CD14-positive monocyte (primary cell): ENCODE measurements at regions not wholly inside any gene's neighbourhood (a gene's known extent, or its start where the extent isn't known, plus 50 kb on each side); places are given as distances from the start of the nearest gene placed in this dataset.

Source experiments
- DNase-seq, 3 donors: peaks; one replicate each; pipeline ENCODE4 v3.0.0-alpha.2; 2011 to 2022
- H2AFZ ChIP-seq: 2 replicates; pipeline ENCODE4 v1.6.0; 2012; ENCODE audit warnings: mild to moderate bottlenecking, low read depth, low read length, inconsistent platforms; ENCODE audit not compliant: insufficient read depth, poor library complexity, severe bottlenecking
- H3K27ac ChIP-seq, 2 donors: 1 replicate in 1 of 2; 2 replicates in 1 of 2; pipeline ENCODE4 v1.5.1; 2012 to 2013; ENCODE audit warnings: low read length in 2 of 2, control low read depth in 1 of 2, inconsistent platforms in 1 of 2, low read depth in 1 of 2, mild to moderate bottlenecking in 1 of 2
- H3K27me3 ChIP-seq, 2 donors: one replicate each; pipeline versions ENCODE4 v1.6.0 to v1.6.1; 2011 to 2013; ENCODE audit warnings: low read length in 2 of 2; ENCODE audit not compliant: control insufficient read depth in 2 of 2, insufficient read depth in 2 of 2
- H3K36me3 ChIP-seq, 2 donors: replicated peaks in 1 of 2; 1 replicate in 1 of 2; 2 replicates in 1 of 2; pipeline versions ENCODE4 v1.5.1 to v1.6.1; 2012 to 2013; ENCODE audit warnings: low read length in 2 of 2, control low read depth in 1 of 2, inconsistent platforms in 1 of 2, mild to moderate bottlenecking in 1 of 2; ENCODE audit not compliant: insufficient read depth in 2 of 2, control insufficient read depth in 1 of 2
- H3K4me1 ChIP-seq, 2 donors: 1 replicate in 1 of 2; 2 replicates in 1 of 2; pipeline versions ENCODE4 v1.5.1 to v1.6.1; 2012 to 2013; ENCODE audit warnings: low read length in 2 of 2, control low read depth in 1 of 2, inconsistent platforms in 1 of 2, mild to moderate bottlenecking in 1 of 2, moderate library complexity in 1 of 2; ENCODE audit not compliant: insufficient read depth in 2 of 2, control insufficient read depth in 1 of 2
- H3K4me2 ChIP-seq: replicated peaks from 2 replicates; pipeline ENCODE3; 2012; ENCODE audit warnings: low read length, moderate library complexity, mild to moderate bottlenecking; ENCODE audit not compliant: poor library complexity, severe bottlenecking; ENCODE audit errors: extremely low read depth
- H3K4me3 ChIP-seq, 3 experiments: fragments of 200-600 bp in 1 of 3; sonication (generic) in 1 of 3; replicated peaks in 1 of 3; 1 replicate in 2 of 3; 2 replicates in 1 of 3; pipeline ENCODE4 v1.5.1; 2011 to 2013; ENCODE audit warnings: low read length in 3 of 3, mild to moderate bottlenecking in 3 of 3, control low read depth in 2 of 3, low read depth in 2 of 3, inconsistent platforms in 1 of 3, moderate library complexity in 1 of 3
- H3K79me2 ChIP-seq: 2 replicates; pipeline ENCODE4 v1.6.0; 2012; ENCODE audit warnings: mild to moderate bottlenecking, control low read depth, inconsistent platforms, low read length, moderate library complexity; ENCODE audit not compliant: insufficient read depth
- H3K9ac ChIP-seq: 2 replicates; pipeline ENCODE4 v1.6.0; 2017; ENCODE audit warnings: low read length, mild to moderate bottlenecking; ENCODE audit not compliant: insufficient read depth, poor library complexity, severe bottlenecking
- H3K9me3 ChIP-seq, 2 donors: replicated peaks in 1 of 2; 1 replicate in 1 of 2; 2 replicates in 1 of 2; pipeline versions ENCODE4 v1.5.1 to v1.6.1; 2012 to 2013; ENCODE audit warnings: low read length in 2 of 2, control low read depth in 1 of 2; ENCODE audit not compliant: control insufficient read depth in 1 of 2, insufficient read depth in 1 of 2
- H4K20me1 ChIP-seq: 2 replicates; pipeline ENCODE4 v1.6.0; 2012; ENCODE audit warnings: mild to moderate bottlenecking, low read length, control low read depth, moderate library complexity; ENCODE audit not compliant: insufficient read depth
- H3K27ac Mint-ChIP-seq, 7 donors: one replicate each; pipeline ENCODE4 v1.8.0; 2020; ENCODE audit warnings: mild to moderate bottlenecking in 7 of 7, mixed read lengths in 7 of 7, moderate library complexity in 6 of 7, inconsistent platforms in 2 of 7
- H3K27me3 Mint-ChIP-seq, 3 donors: one replicate each; pipeline ENCODE4 v1.8.0; 2021 to 2022; ENCODE audit warnings: low read depth in 3 of 3, mild to moderate bottlenecking in 3 of 3, mixed read lengths in 3 of 3, moderate library complexity in 3 of 3, inconsistent platforms in 1 of 3
- H3K36me3 Mint-ChIP-seq, 2 donors: one replicate each; pipeline ENCODE4 v1.8.0; 2020; ENCODE audit warnings: mixed read lengths in 2 of 2, inconsistent platforms in 1 of 2, mild to moderate bottlenecking in 1 of 2
- H3K4me1 Mint-ChIP-seq: one replicate; pipeline ENCODE4 v1.8.0; 2020; ENCODE audit warnings: mild to moderate bottlenecking, mixed read lengths
- H3K4me3 Mint-ChIP-seq, 2 donors: one replicate each; pipeline ENCODE4 v1.8.0; 2020; ENCODE audit warnings: mild to moderate bottlenecking in 2 of 2, mixed read lengths in 2 of 2, moderate library complexity in 1 of 2
- H3K9me3 Mint-ChIP-seq, 7 donors: one replicate each; pipeline ENCODE4 v1.8.0; 2020 to 2022; ENCODE audit warnings: mixed read lengths in 7 of 7, mild to moderate bottlenecking in 6 of 7, moderate library complexity in 6 of 7, inconsistent platforms in 2 of 7
- CTCF ChIP-seq: fragments of 200-600 bp; IDR thresholded peaks from one replicate; pipeline ENCODE4 v1.8.0; 2022; ENCODE audit warnings: antibody characterized with exemption, mild to moderate bottlenecking
- WGBS: methylation state at CpG from one replicate; pipeline ENCODE4 v1.1.5; 2013; ENCODE audit warnings: missing lambda C conversion rate; ENCODE audit not compliant: insufficient coverage; 5-methylcytosine and 5-hydroxymethylcytosine counted together
- intact Hi-C, 2 donors: fragments of 100-400 bp; cut with micrococcal nuclease; formaldehyde crosslinking; loops; one replicate each; pipeline versions ENCODE4 v1.15.0 to v1.15.1; 2023

GRCh38 chr5:82404382-82404945 is 126.3 kb upstream of the RPS23 start:
- H3K27ac Mint-ChIP-seq: no peak overlapping the region
- Histone ChIP-seq H4K20me1 (no peaks in the 10 kb centered on the region), H3K9ac (no peak overlapping the region), H3K9me3 (peaks cover 0 to 11% of the 10 kb centered on the region in 2 donors), H3K27me3 (no peaks in the 10 kb centered on the region), H3K4me2 (no peak overlapping the region), H3K4me3 (no peak overlapping the region), H3K79me2 (no peaks in the 10 kb centered on the region), H3K4me1 (no peaks in the 10 kb centered on the region), H3K27ac (no peak overlapping the region), H2AFZ (no peak overlapping the region), H3K36me3 (no peaks in the 10 kb centered on the region)
- H3K4me1 Mint-ChIP-seq: peaks cover 3% of the 10 kb centered on the region
- 100% methylated on average over 1 of the region's 3 CpGs for WGBS
- DNase-seq: no peak
- intact Hi-C loops: no loop called here
- H3K9me3 Mint-ChIP-seq: peaks cover 5 to 19% (median 9%) of the 10 kb centered on the region in 7 donors
- no peaks in the 10 kb centered on the region for H3K36me3 Mint-ChIP-seq
- H3K27me3 Mint-ChIP-seq: peaks cover 0 to 1% (median 0%) of the 10 kb centered on the region in 3 donors
- no peak for TF ChIP-seq CTCF
- no peak overlapping the region for H3K4me3 Mint-ChIP-seq

- Mint-ChIP-seq H3K4me1 (peaks cover 3% of the 10 kb centered on the region), H3K4me3 (no peak overlapping the region), H3K27ac (no peak overlapping the region), H3K27me3 (peaks cover 0 to 1% (median 0%) of the 10 kb centered on the region in 3 donors), H3K9me3 (peaks cover 5 to 19% (median 10%) of the 10 kb centered on the region in 7 donors), H3K36me3 (no peaks in the 10 kb centered on the region)
- DNase-seq: no peak
- H3K27me3 ChIP-seq: no peaks in the 10 kb centered on the region
- H2AFZ ChIP-seq: no peak overlapping the region
- H3K9me3 ChIP-seq: peaks cover 0 to 11% of the 10 kb centered on the region in 2 donors
- H4K20me1 ChIP-seq: no peaks in the 10 kb centered on the region
- no peak overlapping the region for H3K27ac ChIP-seq
- no peak overlapping the region for H3K4me3 ChIP-seq
- no peaks in the 10 kb centered on the region for H3K4me1 ChIP-seq
- TF ChIP-seq CTCF: no peak
- H3K9ac ChIP-seq: no peak overlapping the region
- no CpG with 5 or more reads among the region's 2 CpGs for WGBS
- intact Hi-C loops: no loop called here
- no peak overlapping the region for H3K4me2 ChIP-seq
- no peaks in the 10 kb centered on the region for H3K79me2 ChIP-seq
- H3K36me3 ChIP-seq: no peaks in the 10 kb centered on the region
Observed at GRCh38 chr5:82403724-82404123, 125.6 kb upstream of the RPS23 start.
